Sigmoid colon (tissue), 4 donors: ENCODE measurements at regions not wholly inside any gene's neighbourhood (a gene's known extent, or its start where the extent isn't known, plus 50 kb on each side); places are given as distances from the start of the nearest gene placed in this dataset.

Source experiments
- CTCF ChIP-seq, 4 experiments: fragments of 450-650 bp in 3 of 4; fragments of 200-600 bp in 1 of 4; IDR thresholded peaks; one replicate each; pipeline ENCODE4 v1.5.1; 2016 to 2019; ENCODE audit warnings: antibody characterized with exemption in 4 of 4, mild to moderate bottlenecking in 3 of 4, moderate library complexity in 2 of 4
- EP300 ChIP-seq, 4 donors: sonication (generic); formaldehyde crosslinking; IDR thresholded peaks; one replicate each; pipeline ENCODE4 v1.6.1; 2017; ENCODE audit warnings: antibody characterized with exemption in 4 of 4

GRCh38 chr6:121748850-121749249, 313.4 kb downstream of the GJA1 start:
- TF ChIP-seq CTCF (IDR thresholded peaks at IDR 0.05) (no peak), EP300 (IDR thresholded peaks at IDR 0.05) (no peak)
